HCT116 (cell line): ENCODE measurements at regions not wholly inside any gene's neighbourhood (a gene's known extent, or its start where the extent isn't known, plus 50 kb on each side); places are given as distances from the start of the nearest gene placed in this dataset.

ENCODE experiments used
- ATAC-seq: fragments of 200-7000 bp; cut with Tn5 transposase; 2 replicates; pipeline ENCODE4 v1.9.1; 2020; ENCODE audit warnings: mild to moderate bottlenecking, moderate library complexity
- BruUV-seq: library from RNA; stranded (reverse); fragments of 400-500 nt; replicated peaks from 2 replicates; lab custom pipeline; 2021; lab: Mats Ljungman, UMichigan
- CTCF ChIA-PET: fragments of 300-600 bp; sonication (Branson Sonifier 250); formaldehyde crosslinking; loops from one replicate; lab custom pipeline; 2021; ENCODE audit warnings: antibody characterized with exemption; lab: Charles Lee
- POLR2A ChIA-PET: fragments of 300-600, 350-600 bp; sonication (Branson Sonifier 250); formaldehyde crosslinking; loops from one replicate; lab custom pipeline; 2021; ENCODE audit warnings: antibody characterized with exemption; lab: Charles Lee
- RAD21 ChIA-PET, 2 experiments: fragments of 300-600 bp; sonication (Branson Sonifier 250); formaldehyde crosslinking; loops; one replicate each; lab custom pipeline; 2023; ENCODE audit warnings: low total read pairs in 2 of 2; ENCODE audit not compliant: uncharacterized antibody in 2 of 2, unreplicated experiment in 2 of 2, low non-redundant PET in 1 of 2; lab: Charles Lee
- DNase-seq: peaks from one replicate; pipeline ENCODE4 v3.0.0-alpha.2; 2010; ENCODE audit warnings: low read depth, low spot score
- H2AFZ ChIP-seq: fragments of 200-600 bp; shearing (Covaris generic), sonication (generic); 2 replicates; pipeline ENCODE4 v1.6.1; 2017; ENCODE audit warnings: low read depth, mixed run types, mixed read lengths, antibody characterized with exemption, low read length; ENCODE audit not compliant: poor library complexity, severe bottlenecking
- H3K27ac ChIP-seq: 2 replicates; pipeline ENCODE4 v1.5.1; 2012; ENCODE audit warnings: low read depth, low read length
- H3K27me3 ChIP-seq: fragments of 200-600 bp; sonication (generic); 2 replicates; pipeline ENCODE4 v1.6.1; 2016; ENCODE audit warnings: mixed run types, low read length, mixed read lengths; ENCODE audit not compliant: insufficient read depth
- H3K36me3 ChIP-seq, 2 experiments: fragments of 200-500 bp in 1 of 2; fragments of 200-600 bp in 1 of 2; sonication (Bioruptor generic) in 1 of 2; sonication (generic) in 1 of 2; 2 replicates each; pipeline versions ENCODE4 v1.5.1 to v1.6.1; 2014 to 2016; ENCODE audit warnings: low read length in 2 of 2, inconsistent platforms in 1 of 2, mixed read lengths in 1 of 2, mixed run types in 1 of 2; ENCODE audit not compliant: insufficient read depth in 2 of 2, control insufficient read depth in 1 of 2
- H3K4me1 ChIP-seq, 2 experiments: fragments of 200-600 bp in 1 of 2; sonication (generic) in 1 of 2; 2 replicates each; pipeline versions ENCODE4 v1.5.1 to v1.6.1; 2012 to 2017; ENCODE audit warnings: low read length in 2 of 2, inconsistent platforms in 1 of 2, mild to moderate bottlenecking in 1 of 2, mixed read lengths in 1 of 2, mixed run types in 1 of 2, moderate library complexity in 1 of 2; ENCODE audit not compliant: insufficient read depth in 2 of 2, control insufficient read depth in 1 of 2
- H3K4me2 ChIP-seq: fragments of 200-600 bp; sonication (generic); 2 replicates; pipeline ENCODE4 v1.6.1; 2017; ENCODE audit warnings: mixed run types, low read length, mixed read lengths
- H3K4me3 ChIP-seq, 2 experiments: fragments of 200-600 bp in 1 of 2; sonication (generic) in 1 of 2; replicated peaks in 1 of 2; 2 replicates each; pipeline ENCODE4 v1.5.1; 2011 to 2016; ENCODE audit warnings: low read length in 2 of 2, control low read depth in 1 of 2, low read depth in 1 of 2, mild to moderate bottlenecking in 1 of 2, mixed read lengths in 1 of 2, mixed run types in 1 of 2
- H3K79me2 ChIP-seq: fragments of 200-600 bp; sonication (generic); 2 replicates; pipeline ENCODE4 v1.6.1; 2017; ENCODE audit warnings: mild to moderate bottlenecking, mixed run types, low read length, moderate library complexity, mixed read lengths; ENCODE audit not compliant: insufficient read depth
- H3K9ac ChIP-seq: fragments of 200-600 bp; sonication (generic); 2 replicates; pipeline ENCODE4 v1.6.1; 2016; ENCODE audit warnings: low read length, mixed read lengths
- H3K9me2 ChIP-seq: fragments of 200-600 bp; sonication (generic), shearing (Covaris generic); 2 replicates; pipeline ENCODE4 v1.6.1; 2017; ENCODE audit warnings: mixed run types, mild to moderate bottlenecking, moderate library complexity; ENCODE audit not compliant: insufficient read depth
- H3K9me3 ChIP-seq, 2 experiments: fragments of 200-500 bp in 1 of 2; fragments of 200-600 bp in 1 of 2; sonication (Bioruptor generic) in 1 of 2; sonication (generic) in 1 of 2; 2 replicates each; pipeline ENCODE4 v1.6.1; 2014 to 2017; ENCODE audit warnings: low read length in 2 of 2, mixed read lengths in 2 of 2, inconsistent platforms in 1 of 2, low read depth in 1 of 2, mild to moderate bottlenecking in 1 of 2, mixed run types in 1 of 2, moderate library complexity in 1 of 2; ENCODE audit not compliant: control insufficient read depth in 1 of 2, insufficient read depth in 1 of 2
- H4K20me1 ChIP-seq: fragments of 200-600 bp; sonication (generic), shearing (Covaris generic); 2 replicates; pipeline ENCODE4 v1.6.1; 2017; ENCODE audit warnings: mixed run types, mild to moderate bottlenecking, moderate library complexity; ENCODE audit not compliant: insufficient read depth
- EGR1 ChIP-seq: IDR thresholded peaks from 2 replicates; pipeline ENCODE4 v1.6.1; 2012; ENCODE audit warnings: low read depth
- ELF1 ChIP-seq: IDR thresholded peaks from 2 replicates; pipeline ENCODE4 v1.6.1; 2012; ENCODE audit warnings: low read depth, borderline replicate concordance
- EZH2 ChIP-seq: fragments of 200-600 bp; sonication (generic); IDR thresholded peaks from 2 replicates; pipeline ENCODE4 v1.6.1; 2017; ENCODE audit warnings: antibody characterized with exemption, mixed run types
- FOSL1 ChIP-seq: IDR thresholded peaks from 2 replicates; pipeline ENCODE4 v1.6.1; 2012; ENCODE audit warnings: low read depth
- JUND ChIP-seq: IDR thresholded peaks from 2 replicates; pipeline ENCODE4 v1.6.1; 2012
- POLR2A ChIP-seq: IDR thresholded peaks from 2 replicates; pipeline ENCODE4 v1.7.0; 2011; ENCODE audit warnings: borderline replicate concordance; ENCODE audit not compliant: insufficient read depth, insufficient read length; ENCODE audit errors: extremely low read depth
- SP1 ChIP-seq: IDR thresholded peaks from 2 replicates; pipeline ENCODE4 v1.6.1; 2012; ENCODE audit warnings: low read depth
- YY1 ChIP-seq: IDR thresholded peaks from 2 replicates; pipeline ENCODE4 v1.6.1; 2011; ENCODE audit warnings: low read length, low read depth, moderate library complexity, mild to moderate bottlenecking; ENCODE audit not compliant: insufficient replicate concordance; ENCODE audit errors: extremely low read depth
- ZFX ChIP-seq: fragments of 450-650 bp; IDR thresholded peaks from 2 replicates; pipeline ENCODE4 v1.6.1; 2017
- intact Hi-C: fragments of 100-400 bp; cut with micrococcal nuclease; formaldehyde crosslinking; loops from 2 replicates; pipeline ENCODE4 v1.10.0; 2022
- TF ChIP-seq, protein P1 (sequence below): IDR thresholded peaks from 2 replicates; pipeline ENCODE4 v1.6.1; 2011; ENCODE audit warnings: mild to moderate bottlenecking, low read length, moderate library complexity; ENCODE audit not compliant: insufficient replicate concordance; ENCODE audit errors: extremely low read depth
- TF ChIP-seq, protein P2 (sequence below), 3 experiments: fragments of 200-600 bp in 1 of 3; sonication (generic) in 1 of 3; IDR thresholded peaks in 2 of 3; conservative IDR thresholded peaks in 1 of 3; 2 replicates each; pipeline ENCODE4 v1.5.1; 2012 to 2017; ENCODE audit warnings: low read depth in 2 of 3, low read length in 2 of 3, antibody characterized with exemption in 1 of 3, borderline replicate concordance in 1 of 3, control low read depth in 1 of 3, mild to moderate bottlenecking in 1 of 3, mixed read lengths in 1 of 3, mixed run types in 1 of 3, moderate library complexity in 1 of 3; ENCODE audit not compliant: insufficient read depth in 1 of 3
- TF ChIP-seq, protein P3 (sequence below): IDR thresholded peaks from 2 replicates; pipeline ENCODE4 v1.6.1; 2012

DNA sequence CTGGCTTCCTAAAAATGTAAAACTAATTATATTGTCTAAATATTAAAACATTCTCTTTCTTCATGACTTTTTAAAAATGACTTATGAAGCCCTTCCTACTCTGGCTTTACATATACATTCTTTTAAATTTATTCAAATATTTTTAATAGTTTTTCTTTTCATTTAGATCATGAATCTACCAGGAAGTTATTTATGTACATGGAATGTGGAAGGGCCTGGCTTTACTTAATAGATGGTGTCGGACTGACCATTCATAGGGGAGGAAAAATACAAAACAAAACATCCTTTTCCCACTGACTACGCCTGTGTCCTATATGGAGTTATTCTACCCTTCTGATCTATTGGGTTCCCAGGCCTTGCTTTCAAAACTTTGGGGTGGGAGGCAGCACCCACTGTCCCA lies 129.8 kb downstream of the MACROH2A1 start:
- H4K20me1 ChIP-seq = no peaks in the 10 kb centered on the region
- ATAC-seq = no peak
- no TSS peak for BruUV-seq
- TF ChIP-seq YY1 (no peak), FOSL1 (no peak), ZFX (no peak)
- TF ChIP-seq, protein P1, sequence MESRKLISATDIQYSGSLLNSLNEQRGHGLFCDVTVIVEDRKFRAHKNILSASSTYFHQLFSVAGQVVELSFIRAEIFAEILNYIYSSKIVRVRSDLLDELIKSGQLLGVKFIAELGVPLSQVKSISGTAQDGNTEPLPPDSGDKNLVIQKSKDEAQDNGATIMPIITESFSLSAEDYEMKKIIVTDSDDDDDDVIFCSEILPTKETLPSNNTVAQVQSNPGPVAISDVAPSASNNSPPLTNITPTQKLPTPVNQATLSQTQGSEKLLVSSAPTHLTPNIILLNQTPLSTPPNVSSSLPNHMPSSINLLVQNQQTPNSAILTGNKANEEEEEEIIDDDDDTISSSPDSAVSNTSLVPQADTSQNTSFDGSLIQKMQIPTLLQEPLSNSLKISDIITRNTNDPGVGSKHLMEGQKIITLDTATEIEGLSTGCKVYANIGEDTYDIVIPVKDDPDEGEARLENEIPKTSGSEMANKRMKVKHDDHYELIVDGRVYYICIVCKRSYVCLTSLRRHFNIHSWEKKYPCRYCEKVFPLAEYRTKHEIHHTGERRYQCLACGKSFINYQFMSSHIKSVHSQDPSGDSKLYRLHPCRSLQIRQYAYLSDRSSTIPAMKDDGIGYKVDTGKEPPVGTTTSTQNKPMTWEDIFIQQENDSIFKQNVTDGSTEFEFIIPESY = no peak
- H3K4me1 ChIP-seq = peaks cover 0 to 3% of the 10 kb centered on the region in 2 experiments; a peak in 2 of 4 replicates
- ChIA-PET POLR2A (no interaction called here), CTCF (no interaction called here), RAD21 (no interaction called here)
- no peaks in the 10 kb centered on the region for H3K9me3 ChIP-seq
- H3K27me3 ChIP-seq = no peaks in the 10 kb centered on the region
- no peak overlapping the region for H3K4me3 ChIP-seq
- H3K36me3 ChIP-seq = no peaks in the 10 kb centered on the region
- H3K4me2 ChIP-seq = no peak overlapping the region
- no peak for DNase-seq
- no peaks in the 10 kb centered on the region for H3K79me2 ChIP-seq
- no peaks in the 10 kb centered on the region for H3K9me2 ChIP-seq
- intact Hi-C loops = no loop called here
- no peak overlapping the region for H2AFZ ChIP-seq
- H3K9ac ChIP-seq = no peak overlapping the region
- H3K27ac ChIP-seq = no peak overlapping the region

DNA sequence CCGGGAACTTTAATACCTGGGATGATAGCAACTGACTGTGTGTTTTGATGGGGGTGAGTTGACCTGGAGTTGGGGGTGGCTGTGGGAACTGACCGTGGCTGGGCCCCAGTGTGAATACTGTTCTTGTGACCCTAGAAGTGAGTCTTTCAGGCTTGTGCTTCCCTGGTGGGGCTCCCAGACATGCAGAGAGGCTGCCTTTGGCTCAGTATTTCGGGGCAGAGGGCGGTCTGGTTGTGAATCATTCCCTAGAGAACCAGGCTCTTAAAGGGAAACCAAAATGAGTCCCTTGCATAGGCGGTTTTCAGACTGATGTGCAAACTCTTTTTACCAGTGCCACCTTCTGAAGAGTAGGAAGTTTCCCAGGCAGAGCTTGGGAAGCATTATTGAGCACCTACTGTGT lies 132.1 kb downstream of the MACROH2A1 start:
- no peak overlapping the region for H2AFZ ChIP-seq
- peaks cover 6 to 25% of the 10 kb centered on the region in 2 experiments for H3K4me1 ChIP-seq
- ChIA-PET RAD21 (no interaction called here), POLR2A (no interaction called here), CTCF (no interaction called here)
- no TSS peak for BruUV-seq
- intact Hi-C loops = no loop called here
- no peak overlapping the region for H3K4me3 ChIP-seq
- no peaks in the 10 kb centered on the region for H3K36me3 ChIP-seq
- H3K27me3 ChIP-seq = no peaks in the 10 kb centered on the region
- no peak overlapping the region for H3K9ac ChIP-seq
- no peak overlapping the region for H3K4me2 ChIP-seq
- H3K27ac ChIP-seq = no peak overlapping the region
- no peaks in the 10 kb centered on the region for H3K79me2 ChIP-seq
- no peaks in the 10 kb centered on the region for H4K20me1 ChIP-seq
- H3K9me2 ChIP-seq = no peaks in the 10 kb centered on the region
- H3K9me3 ChIP-seq = 0 out of 4 replicates have a peak, but pooled peaks cover 0 to 6% of the 10 kb centered on the region in 2 experiments
- no peak for ATAC-seq
- no peak for DNase-seq
- TF ChIP-seq POLR2A (no peak), EGR1 (no peak), FOSL1 (no peak), ELF1 (no peak), EZH2 (no peak), JUND (no peak), YY1 (no peak), SP1 (no peak), ZFX (no peak)
- TF ChIP-seq, protein P2, sequence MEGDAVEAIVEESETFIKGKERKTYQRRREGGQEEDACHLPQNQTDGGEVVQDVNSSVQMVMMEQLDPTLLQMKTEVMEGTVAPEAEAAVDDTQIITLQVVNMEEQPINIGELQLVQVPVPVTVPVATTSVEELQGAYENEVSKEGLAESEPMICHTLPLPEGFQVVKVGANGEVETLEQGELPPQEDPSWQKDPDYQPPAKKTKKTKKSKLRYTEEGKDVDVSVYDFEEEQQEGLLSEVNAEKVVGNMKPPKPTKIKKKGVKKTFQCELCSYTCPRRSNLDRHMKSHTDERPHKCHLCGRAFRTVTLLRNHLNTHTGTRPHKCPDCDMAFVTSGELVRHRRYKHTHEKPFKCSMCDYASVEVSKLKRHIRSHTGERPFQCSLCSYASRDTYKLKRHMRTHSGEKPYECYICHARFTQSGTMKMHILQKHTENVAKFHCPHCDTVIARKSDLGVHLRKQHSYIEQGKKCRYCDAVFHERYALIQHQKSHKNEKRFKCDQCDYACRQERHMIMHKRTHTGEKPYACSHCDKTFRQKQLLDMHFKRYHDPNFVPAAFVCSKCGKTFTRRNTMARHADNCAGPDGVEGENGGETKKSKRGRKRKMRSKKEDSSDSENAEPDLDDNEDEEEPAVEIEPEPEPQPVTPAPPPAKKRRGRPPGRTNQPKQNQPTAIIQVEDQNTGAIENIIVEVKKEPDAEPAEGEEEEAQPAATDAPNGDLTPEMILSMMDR (IDR thresholded peaks at IDR 0.05 in 2 of 3, conservative IDR thresholded peaks at IDR 0.05 in 1 of 3; ENCODE audit: borderline replicate concordance in 1 of 3, insufficient read depth in 1 of 3, low read depth in 2 of 3, low read length in 2 of 3) = no peak
- TF ChIP-seq, protein P3, sequence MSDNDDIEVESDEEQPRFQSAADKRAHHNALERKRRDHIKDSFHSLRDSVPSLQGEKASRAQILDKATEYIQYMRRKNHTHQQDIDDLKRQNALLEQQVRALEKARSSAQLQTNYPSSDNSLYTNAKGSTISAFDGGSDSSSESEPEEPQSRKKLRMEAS = no peak
